HepG2 (cell line): ENCODE measurements at regions not wholly inside any gene's neighbourhood (a gene's known extent, or its start where the extent isn't known, plus 50 kb on each side); places are given as distances from the start of the nearest gene placed in this dataset.

Experiments
- ATAC-seq: fragments of 200-7000 bp; cut with Tn5 transposase; 3 replicates; pipeline ENCODE4 v1.9.1; 2020; ENCODE audit warnings: mild to moderate bottlenecking, moderate library complexity
- BruUV-seq: library from RNA; stranded (reverse); fragments of 400-500 nt; replicated peaks from 2 replicates; lab custom pipeline; 2021; lab: Mats Ljungman, UMichigan
- CTCF ChIA-PET: fragments of 300-600 bp; formaldehyde crosslinking; extraction: SDS; loops from one replicate; lab custom pipeline; 2021; ENCODE audit warnings: low total read pairs, inconsistent platforms, low intra/inter-chr PET ratio; lab: Yijun Ruan, JAX
- POLR2A ChIA-PET: fragments of 350-600 bp; sonication (Branson Sonifier 250); formaldehyde crosslinking; loops from one replicate; lab custom pipeline; 2020; ENCODE audit warnings: antibody characterized with exemption, inconsistent platforms; lab: Yijun Ruan, JAX
- DNase-seq: peaks from one replicate; pipeline ENCODE4 v3.0.0-alpha.2; 2015; ENCODE audit warnings: low spot score
- FAIRE-seq: peaks from 3 replicates; lab custom pipeline; 2011; peaks lifted over from hg19 to GRCh38; lab: Jason Lieb, UNC
- H2AFZ ChIP-seq: one replicate; pipeline ENCODE4 v1.6.1; 2011; ENCODE audit warnings: low read length, inconsistent platforms
- H3K27ac ChIP-seq: fragments of 300-600 bp; 3 replicates; pipeline ENCODE4 v1.8.0; 2011; ENCODE audit warnings: mixed run types, mild to moderate bottlenecking, mixed read lengths, low read length, inconsistent platforms; ENCODE audit not compliant: insufficient read depth; ENCODE audit errors: extremely low read length
- H3K27me3 ChIP-seq, 2 experiments: fragments of 200-600 bp in 1 of 2; 2 replicates in 1 of 2; 3 replicates in 1 of 2; pipeline versions ENCODE4 v1.6.0 to v1.8.0; 2011; ENCODE audit warnings: low read length in 2 of 2, mild to moderate bottlenecking in 2 of 2, moderate library complexity in 2 of 2, inconsistent platforms in 1 of 2; ENCODE audit not compliant: insufficient read depth in 2 of 2, control insufficient read depth in 1 of 2
- H3K36me3 ChIP-seq, 2 experiments: fragments of 200-600 bp in 1 of 2; replicated peaks in 1 of 2; 2 replicates in 1 of 2; 3 replicates in 1 of 2; pipeline versions ENCODE4 v1.5.1 to v1.8.0; 2011; ENCODE audit warnings: low read length in 2 of 2, inconsistent platforms in 1 of 2; ENCODE audit not compliant: insufficient read depth in 2 of 2, control insufficient read depth in 1 of 2
- H3K4me1 ChIP-seq: 2 replicates; pipeline ENCODE4 v1.5.1; 2012; ENCODE audit warnings: low read length, inconsistent platforms; ENCODE audit not compliant: insufficient read depth
- H3K4me2 ChIP-seq: 2 replicates; pipeline ENCODE4 v1.6.0; 2011; ENCODE audit warnings: low read depth, low read length, inconsistent platforms
- H3K4me3 ChIP-seq, 3 experiments: fragments of 200-600 bp in 1 of 3; sonication (generic), shearing (Covaris generic) in 1 of 3; replicated peaks in 1 of 3; 2 replicates each; pipeline ENCODE4 v1.5.1; 2011 to 2016; ENCODE audit warnings: low read length in 3 of 3, inconsistent platforms in 2 of 3, low read depth in 2 of 3, mild to moderate bottlenecking in 2 of 3, control low read depth in 1 of 3, mixed read lengths in 1 of 3; ENCODE audit not compliant: insufficient read depth in 1 of 3
- H3K79me2 ChIP-seq: one replicate; pipeline ENCODE4 v1.6.1; 2011; ENCODE audit warnings: low read length, inconsistent platforms; ENCODE audit not compliant: insufficient read depth
- H3K9ac ChIP-seq: 2 replicates; pipeline ENCODE4 v1.6.0; 2011; ENCODE audit warnings: mild to moderate bottlenecking, low read depth, low read length, inconsistent platforms; ENCODE audit not compliant: insufficient read depth
- H3K9me3 ChIP-seq: 2 replicates; pipeline ENCODE4 v1.5.1; 2012; ENCODE audit warnings: mild to moderate bottlenecking, low read length
- H4K20me1 ChIP-seq: 2 replicates; pipeline ENCODE4 v1.6.0; 2011; ENCODE audit warnings: inconsistent platforms, mild to moderate bottlenecking, low read length, moderate library complexity; ENCODE audit not compliant: insufficient read depth
- ATF7-NPFF ChIP-seq: sonication (generic); formaldehyde crosslinking; IDR thresholded peaks from 2 replicates; pipeline ENCODE4 v1.8.1; 2023; ENCODE audit warnings: mild to moderate bottlenecking, low read depth, missing genetic modification reagents, moderate library complexity
- HIC2 ChIP-seq: sonication (generic); formaldehyde crosslinking; IDR thresholded peaks from 2 replicates; pipeline ENCODE4 v1.9.0; 2022; ENCODE audit warnings: low read depth, missing genetic modification reagents
- PREB ChIP-seq: sonication (generic); formaldehyde crosslinking; IDR thresholded peaks from 2 replicates; pipeline ENCODE4 v1.4.0; 2020; ENCODE audit warnings: missing genetic modification reagents
- ZNF773 ChIP-seq: sonication (generic); formaldehyde crosslinking; IDR thresholded peaks from 2 replicates; pipeline ENCODE4 v1.4.0; 2020; ENCODE audit warnings: missing genetic modification reagents, borderline replicate concordance
- whole genome bisulfite sequencing: methylation state at CpG from one replicate; pipeline ENCODE4 v1.1.6; 2017; ENCODE audit warnings: low lambda C conversion rate; 5-methylcytosine and 5-hydroxymethylcytosine counted together
- in situ Hi-C: cut with HindIII; loops from 2 replicates; pipeline ENCODE4 v1.10.0; 2017; ENCODE audit warnings: low pct_unique_long_range_greater_than_20kb; ENCODE audit not compliant: extremely low pct_ligation_motif_present
- intact Hi-C: fragments of 100-400 bp; cut with micrococcal nuclease; formaldehyde crosslinking; loops from one replicate; pipeline ENCODE4 v1.10.0; 2022; ENCODE audit not compliant: unreplicated experiment

GRCh38 chr1:244164511-244164890 lies 113.4 kb downstream of the ZBTB18 start (continued):
- no peak for TF ChIP-seq PREB (CRISPR knock-in tag)

- Histone ChIP-seq H3K27me3 (no peaks in the 10 kb centered on the region), H3K9ac (no peak overlapping the region), H3K4me1 (no peaks in the 10 kb centered on the region), H3K9me3 (no peaks in the 10 kb centered on the region), H4K20me1 (no peaks in the 10 kb centered on the region), H3K4me3 (no peak overlapping the region), H3K4me2 (no peak overlapping the region), H2AFZ (no peak overlapping the region), H3K36me3 (no peaks in the 10 kb centered on the region), H3K79me2 (no peaks in the 10 kb centered on the region)
- 0% methylated on average over 3 of the region's 3 CpGs for WGBS
- intact Hi-C loops (no loop called here), in situ Hi-C loops (no loop called here)
- FAIRE-seq (no peak), ATAC-seq (no peak), DNase-seq (no peak)
- ChIA-PET CTCF (no interaction called here), POLR2A (no interaction called here)
- BruUV-seq, result no TSS peak
- TF ChIP-seq HIC2 (CRISPR knock-in tag), result no peak
- TF ChIP-seq ATF7-NPFF (CRISPR knock-in tag), result no peak
- no peak for TF ChIP-seq ZNF773 (CRISPR knock-in tag)
- TF ChIP-seq, all 625 proteins: peak for 0
- H3K27ac ChIP-seq, result no peak overlapping the region
Observed at GRCh38 chr1:244165021-244165420, 113.9 kb downstream of the ZBTB18 start.
